SIG-M5 (cell line): ENCODE measurements at regions not wholly inside any gene's neighbourhood (a gene's known extent, or its start where the extent isn't known, plus 50 kb on each side); places are given as distances from the start of the nearest gene placed in this dataset.
"Not testable (repeated sequence)": the region's sequence is repeated elsewhere in the genome, so short reads cannot be mapped to it uniquely, and the experiment has no call there.

Experiments
- DNase-seq: peaks from one replicate; lab custom pipeline; 2025; lab: John Stamatoyannopoulos, UW

GRCh38 chr13:40338217-40338616, 328.2 kb downstream of the FOXO1 start:
- DNase-seq: no peak

DNA sequence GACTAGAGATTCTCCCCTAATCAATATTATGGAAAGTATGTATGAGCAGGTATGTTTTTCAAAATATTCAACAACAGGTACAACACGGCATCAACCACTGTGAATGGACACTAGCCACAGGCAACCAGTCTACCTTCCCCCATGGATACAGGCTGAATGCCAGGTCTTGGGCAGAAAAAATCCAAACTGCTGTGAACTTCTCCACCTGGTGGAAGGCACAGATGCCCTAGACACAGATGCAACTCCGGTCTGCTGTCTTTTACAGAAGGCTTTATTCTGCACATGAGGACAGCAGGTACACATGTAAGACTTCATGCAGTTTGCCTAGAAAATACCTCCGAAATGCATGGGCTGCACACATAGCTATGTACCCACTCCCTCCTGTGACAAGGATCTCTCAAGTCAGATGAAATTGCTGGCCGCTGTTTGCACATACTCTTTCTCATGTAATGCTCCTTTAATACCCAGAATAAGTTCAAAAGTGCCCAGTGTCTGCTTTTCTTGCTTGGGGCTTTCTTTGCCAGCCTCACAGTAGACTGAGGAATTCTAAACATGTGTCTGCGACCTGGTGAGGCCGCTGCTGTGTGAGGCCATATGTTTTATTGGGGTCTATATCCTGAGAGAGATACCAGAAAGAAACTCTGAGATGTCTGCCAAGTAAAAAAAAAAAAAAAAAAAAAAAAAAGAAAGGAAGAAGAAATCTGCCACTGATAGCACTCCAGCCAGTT, 325.9 kb downstream of the FOXO1 start:
- no peak for DNase-seq

DNA sequence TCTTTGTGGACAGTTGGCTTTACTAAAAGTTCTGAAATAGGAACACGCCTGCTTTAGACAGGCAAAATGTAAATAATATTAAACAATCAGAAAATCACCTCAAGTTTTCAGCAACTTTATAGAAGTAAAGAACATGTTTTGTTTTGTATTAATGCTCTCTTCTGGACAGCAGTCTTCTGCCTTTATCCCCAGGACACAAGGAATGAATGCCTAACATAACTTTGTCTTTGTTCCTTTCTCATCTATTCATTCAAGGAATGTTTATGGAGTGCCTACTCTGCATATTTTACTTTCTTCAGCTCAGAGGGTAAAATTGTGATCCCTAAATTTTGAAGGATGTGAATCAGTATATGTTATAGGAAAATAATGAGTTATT, 325.4 kb downstream of the FOXO1 start:
- DNase-seq: no peak

DNA sequence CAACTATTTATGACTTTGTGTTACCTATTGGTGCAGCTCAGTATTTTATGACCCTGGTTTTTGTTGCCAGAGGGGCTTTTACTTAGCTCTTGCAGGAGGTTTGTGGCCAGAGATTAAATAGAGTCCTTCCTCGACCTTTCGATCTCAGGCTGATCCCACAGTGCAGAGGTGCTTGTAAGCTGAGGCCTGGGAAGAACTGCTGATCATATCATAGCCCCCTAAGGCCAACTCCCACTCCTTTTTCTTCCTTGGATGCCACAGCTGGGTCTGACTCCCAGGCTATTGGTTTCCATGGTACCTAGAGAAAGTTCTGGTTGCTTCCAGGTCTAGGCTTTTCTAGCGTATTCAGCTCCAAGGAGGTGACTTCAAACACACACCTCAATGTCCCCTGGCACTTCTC, 324.9 kb downstream of the FOXO1 start:
- no peak for DNase-seq

DNA sequence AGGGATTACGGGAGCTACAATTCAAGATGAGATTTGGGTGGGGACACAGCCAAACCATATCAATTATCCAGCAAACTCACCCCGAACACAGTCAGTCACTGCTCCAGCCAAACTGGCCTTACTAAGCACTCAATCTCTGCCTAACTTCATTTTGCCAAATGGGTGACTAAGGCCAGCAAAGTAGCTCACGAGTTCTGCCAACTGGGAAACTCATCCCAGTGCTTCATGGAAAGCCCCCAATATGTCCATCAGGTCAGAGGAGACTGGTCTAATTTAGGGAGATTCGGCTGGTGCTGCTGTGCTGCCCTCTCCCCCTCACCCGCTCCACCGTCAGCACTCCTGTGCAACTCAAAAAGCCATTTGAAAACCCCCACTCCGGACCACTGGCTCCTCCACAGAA, 324.0 kb downstream of the FOXO1 start:
- DNase-seq: no peak

DNA sequence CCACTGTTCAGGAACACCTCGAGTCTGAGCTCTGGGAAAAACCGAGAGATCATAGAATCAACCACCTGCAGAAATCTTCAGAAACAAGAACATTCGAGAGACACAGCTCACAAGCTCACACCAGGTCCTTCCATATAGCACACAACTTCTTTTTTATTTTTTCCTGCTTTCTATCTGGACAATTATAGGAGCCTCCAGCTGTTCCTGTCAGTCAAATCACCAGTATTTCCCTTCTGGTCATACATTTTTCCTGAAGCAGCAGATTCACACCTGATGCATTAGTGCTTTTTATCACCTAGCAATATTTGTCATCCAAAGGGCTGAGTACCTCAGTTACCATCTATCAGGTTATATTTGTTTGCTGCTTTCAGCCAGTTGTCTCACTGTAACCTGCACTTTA, 323.5 kb downstream of the FOXO1 start:
- no peak for DNase-seq

DNA sequence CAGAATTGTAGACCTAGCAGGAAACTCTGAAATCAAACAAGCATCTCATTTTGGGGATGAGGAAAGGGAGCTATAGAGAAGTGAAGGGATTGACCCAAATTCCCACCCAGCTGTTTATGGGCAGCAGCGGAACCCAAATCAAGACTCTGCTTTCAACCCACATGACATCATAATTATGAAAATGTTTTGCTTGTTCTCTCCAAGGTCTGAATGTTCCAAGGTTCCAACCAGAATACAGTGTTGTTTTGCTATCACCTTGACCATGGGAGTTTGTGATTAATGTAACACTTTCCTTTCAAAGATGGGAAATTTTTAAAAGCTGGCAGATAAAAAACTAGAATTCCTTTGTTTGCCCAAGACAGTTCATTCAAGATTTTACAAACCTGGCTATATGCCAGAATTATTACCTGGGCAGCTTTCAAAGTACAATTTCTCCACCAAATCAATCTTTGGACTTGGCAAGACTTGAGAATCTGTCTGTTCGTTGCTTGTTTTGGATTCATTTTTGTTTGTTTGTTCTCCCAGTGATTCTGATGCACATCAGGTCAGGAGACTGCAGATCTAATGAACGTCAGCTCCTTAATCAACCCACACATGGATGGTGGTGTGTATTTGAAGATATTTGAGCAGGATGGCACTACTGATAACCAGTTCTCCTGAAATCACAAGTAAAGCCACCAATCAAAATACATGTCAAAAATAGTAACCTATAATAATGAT, 322.7 kb downstream of the FOXO1 start:
- DNase-seq: no peak

DNA sequence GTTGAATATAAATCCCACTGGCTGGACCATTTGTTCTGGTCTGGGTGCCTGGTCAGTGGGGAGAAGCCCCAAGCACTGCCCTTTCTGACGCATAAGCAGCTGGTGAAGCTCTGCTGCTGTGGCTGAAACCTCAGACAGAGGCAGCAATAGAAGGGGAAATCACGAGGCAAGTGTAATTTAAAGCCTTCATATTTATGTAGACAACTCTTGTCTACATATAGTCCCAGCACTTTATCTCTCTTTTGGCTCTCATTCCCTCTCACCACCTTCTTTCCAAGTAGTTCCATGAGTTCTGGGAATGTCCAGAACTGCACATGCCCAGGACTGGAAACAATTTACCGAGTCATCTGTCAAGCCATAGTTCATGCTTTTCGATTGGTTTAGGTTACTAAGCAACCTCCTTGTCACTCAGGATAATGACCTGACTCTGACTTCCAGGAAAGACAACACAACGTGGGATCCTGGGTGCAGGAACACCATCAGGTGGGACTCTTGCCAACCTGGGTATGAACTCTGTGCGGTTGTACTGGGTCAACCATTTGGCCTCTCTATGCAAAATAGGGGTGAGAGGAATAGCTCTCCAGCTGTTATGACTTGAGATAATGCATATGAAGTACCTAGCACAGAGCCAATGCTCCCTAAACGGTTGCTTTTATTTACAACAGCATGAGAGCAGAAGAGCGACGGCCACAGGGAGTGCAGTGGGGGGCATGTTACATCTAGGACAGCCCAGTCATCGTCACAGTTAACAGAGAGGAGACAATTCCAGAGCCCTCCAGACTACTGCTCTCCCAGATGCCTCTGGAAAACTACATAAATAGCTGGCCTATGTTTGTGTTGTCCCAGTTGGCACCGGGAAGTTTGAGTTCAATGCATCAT, 321.9 kb downstream of the FOXO1 start:
- DNase-seq: no peak

DNA sequence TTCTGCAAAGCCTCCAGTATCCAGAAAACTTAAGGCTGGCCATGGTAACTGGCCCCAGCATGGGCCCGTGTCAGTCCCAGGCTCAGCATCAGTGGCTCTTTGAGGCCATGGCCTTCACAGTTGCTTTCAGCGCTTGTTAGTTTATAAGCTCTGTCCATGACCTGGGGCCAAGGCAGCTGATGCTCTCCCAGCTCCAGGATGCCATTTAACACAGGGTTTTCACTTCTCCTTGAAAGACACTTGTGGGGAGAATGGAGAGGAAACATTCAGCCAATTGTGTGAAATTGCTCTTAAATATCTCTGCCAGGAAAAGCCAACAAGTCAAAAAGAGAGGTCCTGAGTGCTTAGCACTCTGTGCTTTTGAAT, 321.3 kb downstream of the FOXO1 start:
- no peak for DNase-seq

DNA sequence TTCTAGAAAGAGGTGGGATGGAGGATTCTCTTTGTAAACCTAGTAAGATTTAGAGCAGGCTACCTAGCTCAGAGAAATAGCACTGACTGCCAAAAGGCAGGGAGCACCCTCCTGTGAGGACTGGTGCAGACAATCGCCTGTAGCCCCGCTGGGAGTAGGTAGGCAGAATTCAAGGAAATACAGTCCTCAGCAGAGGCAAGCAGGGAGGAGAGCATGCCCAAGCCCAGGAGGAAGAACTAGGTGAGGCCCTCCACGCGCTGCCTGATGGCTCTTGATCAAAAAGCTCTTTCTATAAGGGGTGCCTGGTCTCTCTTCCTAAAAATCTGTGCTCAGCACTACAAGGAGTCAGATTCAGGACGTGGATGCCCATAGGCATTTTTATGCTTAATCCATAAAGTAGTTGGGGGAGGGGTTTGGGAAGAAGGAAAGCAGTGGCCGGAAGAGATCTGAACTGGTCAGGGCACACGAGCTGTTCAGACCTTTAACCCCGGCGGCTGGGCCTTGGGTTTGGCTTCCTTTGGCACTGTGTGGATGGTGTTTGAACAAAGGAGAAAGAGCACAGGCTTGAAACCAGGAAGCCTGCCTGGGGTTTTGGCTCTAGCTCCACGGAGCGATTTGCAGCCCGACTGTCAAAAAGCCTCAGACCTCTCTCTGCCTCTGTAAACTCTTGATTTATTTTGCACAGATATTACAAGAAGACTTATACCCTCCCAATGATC, 320.6 kb downstream of the FOXO1 start:
- DNase-seq: no peak

DNA sequence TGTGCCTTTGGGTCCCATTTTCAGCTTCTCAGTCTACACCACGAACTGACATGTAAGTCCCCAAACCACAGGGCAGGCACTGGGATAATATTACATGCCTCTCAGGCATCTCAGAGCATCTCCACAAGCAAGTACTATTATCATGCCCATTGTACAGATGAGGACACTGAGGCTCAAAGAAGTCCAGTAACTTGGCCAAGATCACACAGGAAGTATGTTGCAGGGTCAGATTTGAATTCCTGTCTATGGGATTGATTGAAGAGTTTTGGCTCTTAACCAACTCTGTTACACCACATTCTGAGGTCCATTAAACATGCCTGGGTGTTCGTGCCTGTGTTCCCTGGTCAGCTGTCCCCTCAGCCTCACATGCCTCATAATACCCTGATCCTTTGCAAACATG, 319.8 kb downstream of the FOXO1 start:
- no peak for DNase-seq

DNA sequence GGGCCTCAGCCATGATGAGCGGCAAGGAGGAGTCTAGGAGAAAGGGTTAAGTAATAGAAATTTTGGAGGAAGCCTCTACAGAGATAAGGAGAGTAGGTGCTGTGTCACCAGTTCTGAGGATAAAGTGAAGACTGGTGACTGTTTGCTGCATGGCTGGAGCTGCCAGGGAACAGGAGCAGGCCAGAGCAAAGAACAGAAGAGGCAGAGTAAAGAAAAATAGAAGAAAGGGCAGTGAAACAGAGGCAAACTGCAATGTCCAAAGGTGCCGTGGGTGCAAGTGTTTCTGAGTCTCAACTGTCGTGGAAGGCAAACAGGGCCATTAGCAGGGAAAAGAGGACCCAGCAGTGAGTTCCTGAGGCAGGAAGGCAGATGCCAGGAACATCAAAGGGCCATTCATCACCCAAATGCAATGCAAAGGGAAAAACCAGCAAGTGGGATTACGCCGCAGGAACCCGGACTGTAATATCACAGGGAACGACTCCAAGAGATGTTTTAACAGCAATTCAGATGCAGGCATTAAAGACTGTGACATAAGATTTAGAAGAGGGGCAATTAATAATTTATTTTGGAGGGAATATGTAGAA, 318.3 kb downstream of the FOXO1 start:
- no peak for DNase-seq

- DNase-seq: no peak
Measured at GRCh38 chr13:40350283-40350992, 316.0 kb downstream of the FOXO1 start.

- DNase-seq: no peak
Measured at GRCh38 chr13:40351537-40352379, 314.7 kb downstream of the FOXO1 start.

DNA sequence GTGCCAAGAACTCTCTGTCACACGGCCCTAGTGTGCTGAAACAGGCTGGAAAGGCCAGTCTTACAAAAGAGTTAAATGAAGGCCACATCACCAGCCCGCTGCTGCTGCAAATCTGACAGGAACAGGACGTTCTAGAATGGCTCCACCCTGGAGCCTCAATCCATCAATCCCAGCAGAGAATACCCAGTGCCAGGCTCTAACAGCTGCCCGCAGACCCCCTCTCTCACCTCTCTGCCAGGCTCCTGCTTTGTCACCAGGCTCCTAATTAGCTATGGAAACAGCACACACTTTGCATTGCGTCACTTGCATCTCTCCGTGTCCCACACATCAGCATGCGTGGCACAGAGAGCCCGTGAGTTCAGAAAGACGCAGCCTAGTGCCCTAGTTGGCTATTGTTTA, 314.1 kb downstream of the FOXO1 start:
- no peak for DNase-seq

DNA sequence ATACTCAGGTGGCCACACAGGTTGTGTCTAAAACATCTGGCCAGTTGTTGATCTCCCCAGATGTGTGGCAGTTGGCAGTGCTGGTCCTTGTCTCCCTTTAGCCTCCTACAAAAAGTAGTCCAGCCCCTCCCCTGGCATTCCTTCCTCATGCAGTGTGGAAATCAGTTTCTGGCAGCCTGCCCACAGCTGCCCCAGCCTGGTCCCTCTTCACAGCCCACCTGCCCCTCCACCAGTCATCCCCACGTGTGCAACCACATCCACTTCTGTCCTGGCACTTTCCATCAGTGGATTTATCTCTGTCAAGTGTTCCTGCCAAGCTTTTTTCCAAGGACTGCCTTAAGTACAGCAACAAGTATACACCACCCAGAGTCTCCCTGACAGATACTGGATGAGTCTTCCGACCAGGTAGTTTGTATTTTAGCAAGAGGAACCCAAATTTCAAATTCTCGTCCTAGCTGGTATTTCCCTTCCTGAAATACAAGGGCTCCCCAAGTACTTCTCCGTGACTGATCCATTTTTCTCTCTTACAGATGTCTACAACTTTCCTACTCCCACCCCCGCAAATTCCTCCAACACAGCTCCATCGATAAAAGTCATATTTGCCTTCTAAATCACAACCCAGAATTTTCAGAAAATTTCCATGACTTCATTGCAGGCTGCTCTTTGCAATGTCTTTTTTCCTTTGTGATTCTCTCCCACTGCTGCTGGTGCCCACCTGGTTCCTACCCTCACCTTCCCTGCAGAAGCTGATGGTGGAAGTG, 313.5 kb downstream of the FOXO1 start:
- no peak for DNase-seq

- DNase-seq: no peak
Measured at GRCh38 chr13:40355126-40355724, 311.2 kb downstream of the FOXO1 start.

DNA sequence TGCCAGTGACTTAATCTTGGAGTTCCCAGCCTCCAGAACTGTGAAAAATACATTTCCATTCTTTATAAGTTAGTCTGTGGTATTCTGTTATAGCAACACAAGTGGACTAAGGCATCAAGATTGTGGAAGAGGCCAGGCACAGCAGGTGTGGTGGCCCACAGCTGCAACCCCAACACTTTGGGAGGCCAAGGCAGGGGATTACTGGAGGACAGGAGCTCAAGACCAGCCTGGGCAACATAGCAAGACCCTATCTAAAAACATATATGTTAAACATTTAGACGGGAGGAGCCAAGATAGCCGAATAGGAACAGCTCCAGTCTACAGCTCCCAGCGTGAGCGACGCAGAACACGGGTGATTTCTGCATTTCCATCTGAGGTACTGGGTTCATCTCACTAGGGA, 310.4 kb downstream of the FOXO1 start:
- DNase-seq: no peak

GRCh38 chr13:40356458-40356857, 310.0 kb downstream of the FOXO1 start:
- not testable (repeated sequence) for DNase-seq
